DMS153 treated with DMSO at 0.1 percent for 48 hours (cell line): ENCODE measurements at regions not wholly inside any gene's neighbourhood (a gene's known extent, or its start where the extent isn't known, plus 50 kb on each side); places are given as distances from the start of the nearest gene placed in this dataset.
"Not testable (repeated sequence)": the region's sequence is repeated elsewhere in the genome, so short reads cannot be mapped to it uniquely, and the experiment has no call there.

ENCODE experiments used
- DNase-seq: peaks from one replicate; lab custom pipeline; 2025; ENCODE audit not compliant: unreplicated experiment; lab: John Stamatoyannopoulos, UW

- DNase-seq, result no peak
Measured at GRCh38 chr13:107690181-107690580, 525.2 kb downstream of the LIG4 start.

GRCh38 chr13:107685876-107686275 lies 529.5 kb downstream of the LIG4 start:
- DNase-seq, result no peak

- DNase-seq, result no peak
Measured at GRCh38 chr13:107681600-107681999, 533.7 kb downstream of the LIG4 start.

GRCh38 chr13:107680115-107680514 lies 535.2 kb downstream of the LIG4 start:
- peak; percentile 47 for DNase-seq

- DNase-seq, result peak; percentile 72
Measured at GRCh38 chr13:107678075-107678689, 537.2 kb downstream of the LIG4 start.

GRCh38 chr13:107675847-107676550 lies 539.3 kb downstream of the LIG4 start:
- no peak for DNase-seq

GRCh38 chr13:107669391-107669993 lies 545.8 kb downstream of the LIG4 start:
- DNase-seq, result peak; percentile 79

- DNase-seq, result no peak
Measured at GRCh38 chr13:107665926-107666458, 549.3 kb downstream of the LIG4 start.

- DNase-seq, result no peak
Measured at GRCh38 chr13:107650081-107650701, 565.1 kb downstream of the LIG4 start.

GRCh38 chr13:107649079-107649478 lies 566.3 kb downstream of the LIG4 start:
- DNase-seq, result no peak

GRCh38 chr13:107644136-107644535 lies 571.2 kb downstream of the LIG4 start:
- DNase-seq, result peak; percentile 84

GRCh38 chr13:107643615-107644014 lies 571.7 kb downstream of the LIG4 start:
- peak; percentile 63 for DNase-seq

GRCh38 chr13:107642831-107643230 lies 572.5 kb downstream of the LIG4 start:
- peak; percentile 81 for DNase-seq

- DNase-seq, result no peak
Measured at GRCh38 chr13:107641574-107641973, 573.8 kb downstream of the LIG4 start.

GRCh38 chr13:107625648-107626047 lies 589.7 kb downstream of the LIG4 start:
- no peak for DNase-seq

- no peak for DNase-seq
Measured at GRCh38 chr13:107617527-107617926, 597.8 kb downstream of the LIG4 start.

GRCh38 chr13:107612376-107612775 lies 603.0 kb downstream of the LIG4 start:
- no peak for DNase-seq

GRCh38 chr13:107608736-107609135 lies 606.6 kb downstream of the LIG4 start:
- no peak for DNase-seq

- DNase-seq, result no peak
Measured at GRCh38 chr13:107600971-107601370, 614.4 kb downstream of the LIG4 start.

GRCh38 chr13:107596306-107596705 lies 619.0 kb downstream of the LIG4 start:
- DNase-seq, result not testable (repeated sequence)

- no peak for DNase-seq
Measured at GRCh38 chr13:107590556-107590955, 624.8 kb downstream of the LIG4 start.

- DNase-seq, result no peak
Measured at GRCh38 chr13:107587681-107588080, 627.7 kb downstream of the LIG4 start.
